GM23338 (cell line): ENCODE measurements at regions not wholly inside any gene's neighbourhood (a gene's known extent, or its start where the extent isn't known, plus 50 kb on each side); places are given as distances from the start of the nearest gene placed in this dataset.

ENCODE experiments used
- ATAC-seq: fragments of 200-7000 bp; cut with Tn5 transposase; 3 replicates; pipeline ENCODE4 v1.9.1; 2020
- DNase-seq: peaks from one replicate; pipeline ENCODE4 v3.0.0-alpha.2; 2015; ENCODE audit warnings: low spot score
- H2AFZ ChIP-seq: fragments of 200-600 bp; sonication (generic); 2 replicates; pipeline ENCODE4 v1.8.0; 2016; ENCODE audit warnings: antibody characterized with exemption, mild to moderate bottlenecking, moderate library complexity
- H3F3A ChIP-seq: fragments of 200-600 bp; sonication (generic); replicated peaks from 2 replicates; pipeline ENCODE4 v1.8.0; 2017; ENCODE audit warnings: antibody characterized with exemption, mixed run types, low read depth
- H3K27ac ChIP-seq: fragments of 200-600 bp; sonication (generic); 2 replicates; pipeline ENCODE4 v1.6.1; 2016; ENCODE audit warnings: low read depth
- H3K27me3 ChIP-seq: fragments of 200-600 bp; sonication (generic); 2 replicates; pipeline ENCODE4 v1.8.0; 2016; ENCODE audit warnings: mild to moderate bottlenecking, mixed run types, moderate library complexity; ENCODE audit not compliant: insufficient read depth
- H3K36me3 ChIP-seq: fragments of 200-600 bp; sonication (generic); 2 replicates; pipeline ENCODE4 v1.8.0; 2016; ENCODE audit warnings: mild to moderate bottlenecking; ENCODE audit not compliant: insufficient read depth
- H3K4me1 ChIP-seq: fragments of 200-600 bp; sonication (generic); 2 replicates; pipeline ENCODE4 v1.8.0; 2016; ENCODE audit warnings: mild to moderate bottlenecking, moderate library complexity; ENCODE audit not compliant: insufficient read depth
- H3K4me2 ChIP-seq: fragments of 200-600 bp; sonication (generic); 2 replicates; pipeline ENCODE4 v1.7.1; 2017; ENCODE audit warnings: mixed run types
- H3K4me3 ChIP-seq: fragments of 200-600 bp; sonication (generic); 2 replicates; pipeline ENCODE4 v1.6.1; 2016; ENCODE audit warnings: mixed run types
- H3K79me2 ChIP-seq: fragments of 200-600 bp; sonication (generic); replicated peaks from 2 replicates; pipeline ENCODE4 v1.8.0; 2017; ENCODE audit warnings: mild to moderate bottlenecking; ENCODE audit not compliant: insufficient read depth
- H3K9me2 ChIP-seq: fragments of 200-600 bp; sonication (generic); 2 replicates; pipeline ENCODE4 v1.8.0; 2017; ENCODE audit not compliant: insufficient read depth
- H4K20me1 ChIP-seq: fragments of 200-600 bp; sonication (generic); replicated peaks from 2 replicates; pipeline ENCODE4 v1.8.0; 2017; ENCODE audit warnings: mild to moderate bottlenecking; ENCODE audit not compliant: insufficient read depth
- H3K27ac Mint-ChIP-seq: 2 replicates; pipeline ENCODE4 v1.8.0; 2020; ENCODE audit warnings: inconsistent platforms, mild to moderate bottlenecking, moderate library complexity, mixed read lengths
- H3K27me3 Mint-ChIP-seq: 3 replicates; pipeline ENCODE4 v1.8.0; 2022; ENCODE audit warnings: low read depth, mild to moderate bottlenecking, moderate library complexity, mixed read lengths, inconsistent platforms; ENCODE audit not compliant: insufficient read depth, poor library complexity
- H3K36me3 Mint-ChIP-seq: 3 replicates; pipeline ENCODE4 v1.8.0; 2021; ENCODE audit warnings: low read depth, mild to moderate bottlenecking, inconsistent platforms, moderate library complexity, mixed read lengths
- H3K4me1 Mint-ChIP-seq: 3 replicates; pipeline ENCODE4 v1.8.0; 2020; ENCODE audit warnings: mild to moderate bottlenecking, inconsistent platforms, mixed read lengths
- H3K4me3 Mint-ChIP-seq: 3 replicates; pipeline ENCODE4 v1.8.0; 2021; ENCODE audit warnings: moderate library complexity, mild to moderate bottlenecking, inconsistent platforms, mixed read lengths
- H3K9me3 Mint-ChIP-seq: 3 replicates; pipeline ENCODE4 v1.8.0; 2020; ENCODE audit warnings: moderate library complexity, mild to moderate bottlenecking, inconsistent platforms, mixed read lengths
- CREB1 ChIP-seq: fragments of 250-450 bp; sonication (Bioruptor Pico); IDR thresholded peaks from 2 replicates; pipeline ENCODE4 v1.5.0; 2020; ENCODE audit warnings: low read depth, mild to moderate bottlenecking, moderate library complexity
- ETS1 ChIP-seq: IDR thresholded peaks from 2 replicates; pipeline ENCODE4 v1.6.1; 2016; ENCODE audit warnings: antibody characterized with exemption
- EZH2 ChIP-seq: fragments of 200-600 bp; sonication (generic); IDR thresholded peaks from one replicate; pipeline ENCODE4 v1.8.0; 2017; ENCODE audit warnings: antibody characterized with exemption, mild to moderate bottlenecking, low read depth; ENCODE audit not compliant: unreplicated experiment
- EZH2phosphoT487 ChIP-seq: fragments of 200-600 bp; sonication (generic); IDR thresholded peaks from one replicate; pipeline ENCODE4 v1.8.1; 2018; ENCODE audit warnings: antibody characterized with exemption; ENCODE audit not compliant: unreplicated experiment
- JUNB ChIP-seq: IDR thresholded peaks from one replicate; pipeline ENCODE4 v1.6.1; 2016; ENCODE audit warnings: antibody characterized with exemption; ENCODE audit not compliant: unreplicated experiment
- NANOG ChIP-seq: IDR thresholded peaks from 2 replicates; pipeline ENCODE4 v1.6.1; 2016; ENCODE audit warnings: antibody characterized with exemption, borderline replicate concordance
- POLR2AphosphoS5 ChIP-seq: IDR thresholded peaks from 2 replicates; pipeline ENCODE4 v1.6.1; 2016; ENCODE audit warnings: antibody characterized with exemption, low read depth
- REST ChIP-seq: IDR thresholded peaks from one replicate; pipeline ENCODE4 v1.6.1; 2018; ENCODE audit warnings: antibody characterized with exemption; ENCODE audit not compliant: unreplicated experiment
- STAT1 ChIP-seq: IDR thresholded peaks from one replicate; pipeline ENCODE4 v1.6.1; 2016; ENCODE audit warnings: antibody characterized with exemption; ENCODE audit not compliant: unreplicated experiment
- ZNF114 ChIP-seq: fragments of 250-450 bp; sonication (Bioruptor Pico); IDR thresholded peaks from 2 replicates; pipeline ENCODE4 v1.5.0; 2020; ENCODE audit warnings: mild to moderate bottlenecking, moderate library complexity
- ZNF331 ChIP-seq: fragments of 250-450 bp; sonication (Bioruptor Pico); IDR thresholded peaks from 2 replicates; pipeline ENCODE4 v1.5.0; 2020; ENCODE audit warnings: low read depth, mild to moderate bottlenecking, moderate library complexity
- ZNF462 ChIP-seq: fragments of 250-450 bp; sonication (Bioruptor Pico); IDR thresholded peaks from 2 replicates; pipeline ENCODE4 v1.5.0; 2020; ENCODE audit warnings: mild to moderate bottlenecking, moderate library complexity
- TF ChIP-seq, protein P1 (sequence below), 2 experiments: fragments of 200-600 bp in 1 of 2; sonication (generic) in 1 of 2; conservative IDR thresholded peaks; 2 replicates each; pipeline versions ENCODE4 v1.5.1 to v1.6.1; 2016 to 2017; ENCODE audit warnings: antibody characterized with exemption in 2 of 2, low read depth in 2 of 2, mild to moderate bottlenecking in 2 of 2, moderate library complexity in 1 of 2

DNA sequence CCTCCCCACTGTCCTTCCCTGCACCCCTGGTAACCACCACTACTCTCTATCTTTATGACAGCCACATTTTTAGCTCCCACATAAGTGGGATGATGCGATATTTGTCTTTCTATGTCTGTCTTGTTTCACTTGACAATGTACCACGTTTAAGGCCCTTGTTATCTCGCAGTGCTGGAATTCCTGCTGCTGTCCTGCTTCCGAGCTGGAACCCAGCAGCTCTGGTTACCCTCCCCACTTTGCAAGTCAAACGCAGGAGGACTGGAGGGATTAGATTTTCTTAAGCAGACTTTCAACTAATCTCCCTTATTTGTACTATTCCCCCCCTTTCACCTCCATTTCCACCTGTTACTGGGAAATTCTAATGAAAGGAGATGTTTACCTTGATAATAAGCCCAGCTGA is 59.1 kb upstream of the PDX1 start:
- no peak overlapping the region for H3K27ac Mint-ChIP-seq
- no peaks in the 10 kb centered on the region for H3K36me3 ChIP-seq
- no peaks in the 10 kb centered on the region for H3K9me2 ChIP-seq
- no peak overlapping the region for H3K4me3 Mint-ChIP-seq
- no peaks in the 10 kb centered on the region for H4K20me1 ChIP-seq
- TF ChIP-seq STAT1: no peak
- TF ChIP-seq ZNF462 (CRISPR knock-in tag): no peak
- no peak for TF ChIP-seq ZNF114 (CRISPR knock-in tag)
- TF ChIP-seq REST: no peak
- no peak for TF ChIP-seq EZH2phosphoT487
- no peak for TF ChIP-seq POLR2AphosphoS5
- no peak for TF ChIP-seq CREB1 (CRISPR knock-in tag)
- TF ChIP-seq ETS1: no peak
- TF ChIP-seq, protein P1, sequence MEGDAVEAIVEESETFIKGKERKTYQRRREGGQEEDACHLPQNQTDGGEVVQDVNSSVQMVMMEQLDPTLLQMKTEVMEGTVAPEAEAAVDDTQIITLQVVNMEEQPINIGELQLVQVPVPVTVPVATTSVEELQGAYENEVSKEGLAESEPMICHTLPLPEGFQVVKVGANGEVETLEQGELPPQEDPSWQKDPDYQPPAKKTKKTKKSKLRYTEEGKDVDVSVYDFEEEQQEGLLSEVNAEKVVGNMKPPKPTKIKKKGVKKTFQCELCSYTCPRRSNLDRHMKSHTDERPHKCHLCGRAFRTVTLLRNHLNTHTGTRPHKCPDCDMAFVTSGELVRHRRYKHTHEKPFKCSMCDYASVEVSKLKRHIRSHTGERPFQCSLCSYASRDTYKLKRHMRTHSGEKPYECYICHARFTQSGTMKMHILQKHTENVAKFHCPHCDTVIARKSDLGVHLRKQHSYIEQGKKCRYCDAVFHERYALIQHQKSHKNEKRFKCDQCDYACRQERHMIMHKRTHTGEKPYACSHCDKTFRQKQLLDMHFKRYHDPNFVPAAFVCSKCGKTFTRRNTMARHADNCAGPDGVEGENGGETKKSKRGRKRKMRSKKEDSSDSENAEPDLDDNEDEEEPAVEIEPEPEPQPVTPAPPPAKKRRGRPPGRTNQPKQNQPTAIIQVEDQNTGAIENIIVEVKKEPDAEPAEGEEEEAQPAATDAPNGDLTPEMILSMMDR (conservative IDR thresholded peaks at IDR 0.05; ENCODE audit: low read depth in 2 of 2): no peak
- TF ChIP-seq ZNF331: no peak
- TF ChIP-seq NANOG: no peak
- TF ChIP-seq EZH2: no peak
- TF ChIP-seq JUNB: no peak
- H3K4me3 ChIP-seq: no peak overlapping the region
- H3K9me3 Mint-ChIP-seq: no peaks in the 10 kb centered on the region
- H3K27me3 Mint-ChIP-seq: peaks cover 12% of the 10 kb centered on the region
- no peaks in the 10 kb centered on the region for H3K79me2 ChIP-seq
- no peak overlapping the region for H3K4me2 ChIP-seq
- peaks cover 7% of the 10 kb centered on the region; the same call in 1 of the 2 replicates for H3K4me1 ChIP-seq
- ATAC-seq (peak; percentile 46), DNase-seq (peak; percentile 43)
- no peak overlapping the region for H3K27ac ChIP-seq
- H3K36me3 Mint-ChIP-seq: no peaks in the 10 kb centered on the region
- no peaks in the 10 kb centered on the region for H3F3A ChIP-seq
- no peak overlapping the region for H2AFZ ChIP-seq
- H3K4me1 Mint-ChIP-seq: peaks cover 16% of the 10 kb centered on the region
- no peaks in the 10 kb centered on the region for H3K27me3 ChIP-seq
